ENCODE measurements at regions not wholly inside any gene's neighbourhood (a gene's known extent, or its start where the extent isn't known, plus 50 kb on each side); places are given as distances from the start of the nearest gene placed in this dataset.
"Not testable (repeated sequence)": the region's sequence is repeated elsewhere in the genome, so short reads cannot be mapped to it uniquely, and the experiment has no call there.

DNA sequence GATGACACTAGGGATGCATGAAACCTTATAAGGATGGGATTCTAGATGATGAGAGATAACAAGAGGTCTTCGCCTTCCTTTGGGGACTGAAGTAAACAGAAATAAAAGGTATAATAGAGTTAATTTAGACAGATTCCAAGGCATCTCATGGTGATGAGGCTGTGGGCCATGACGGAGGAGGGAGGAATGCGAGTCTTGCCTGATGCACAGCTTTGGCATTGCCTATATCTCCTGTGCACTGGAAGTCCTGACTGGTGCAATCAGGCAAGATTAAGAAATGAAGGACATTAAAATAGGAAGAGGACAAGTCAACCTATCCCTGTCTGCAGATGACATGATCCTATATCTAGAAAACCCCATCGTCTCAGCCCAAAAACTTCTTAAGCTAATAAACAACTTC, 526.4 kb upstream of the LMO3 start:
- TF ChIP-seq, protein P1, sequence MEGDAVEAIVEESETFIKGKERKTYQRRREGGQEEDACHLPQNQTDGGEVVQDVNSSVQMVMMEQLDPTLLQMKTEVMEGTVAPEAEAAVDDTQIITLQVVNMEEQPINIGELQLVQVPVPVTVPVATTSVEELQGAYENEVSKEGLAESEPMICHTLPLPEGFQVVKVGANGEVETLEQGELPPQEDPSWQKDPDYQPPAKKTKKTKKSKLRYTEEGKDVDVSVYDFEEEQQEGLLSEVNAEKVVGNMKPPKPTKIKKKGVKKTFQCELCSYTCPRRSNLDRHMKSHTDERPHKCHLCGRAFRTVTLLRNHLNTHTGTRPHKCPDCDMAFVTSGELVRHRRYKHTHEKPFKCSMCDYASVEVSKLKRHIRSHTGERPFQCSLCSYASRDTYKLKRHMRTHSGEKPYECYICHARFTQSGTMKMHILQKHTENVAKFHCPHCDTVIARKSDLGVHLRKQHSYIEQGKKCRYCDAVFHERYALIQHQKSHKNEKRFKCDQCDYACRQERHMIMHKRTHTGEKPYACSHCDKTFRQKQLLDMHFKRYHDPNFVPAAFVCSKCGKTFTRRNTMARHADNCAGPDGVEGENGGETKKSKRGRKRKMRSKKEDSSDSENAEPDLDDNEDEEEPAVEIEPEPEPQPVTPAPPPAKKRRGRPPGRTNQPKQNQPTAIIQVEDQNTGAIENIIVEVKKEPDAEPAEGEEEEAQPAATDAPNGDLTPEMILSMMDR (IDR thresholded peaks at IDR 0.05; ENCODE audit: insufficient read depth, low read length, poor library complexity, severe bottlenecking): no peak
- no peak for DNase-seq (ENCODE audit: low read depth)
- Histone ChIP-seq H3K4me3 (ENCODE audit: low read depth, low read length) (no peak overlapping the region), H3K36me3 (ENCODE audit: control insufficient read depth, insufficient read depth, low read length) (no peaks in the 10 kb centered on the region), H3K27me3 (ENCODE audit: control insufficient read depth, insufficient read depth, low read length) (no peaks in the 10 kb centered on the region)

DNA sequence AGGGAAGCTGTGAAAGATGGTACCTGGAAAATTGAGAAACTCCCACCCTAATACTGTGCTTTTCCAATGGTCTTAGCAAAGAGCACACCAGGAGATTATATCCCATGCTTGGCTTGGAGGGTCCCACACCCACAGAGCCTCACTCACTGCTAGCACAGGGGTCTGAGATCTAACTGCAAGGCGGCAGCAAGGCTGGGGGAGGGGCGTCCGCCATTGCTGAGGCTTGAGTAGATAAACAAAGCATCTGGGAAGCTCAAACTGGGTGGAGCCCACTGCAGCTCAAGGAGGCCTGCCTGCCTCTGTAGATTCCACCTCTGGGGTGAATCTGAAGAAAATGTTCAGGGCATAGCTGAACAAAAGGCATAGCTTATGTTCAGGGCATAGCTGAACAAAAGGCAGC, 510.6 kb upstream of the LMO3 start:
- H3K36me3 ChIP-seq (ENCODE audit: control insufficient read depth, insufficient read depth, low read length); H3K4me3 ChIP-seq (ENCODE audit: low read depth, low read length); H3K27me3 ChIP-seq (ENCODE audit: control insufficient read depth, insufficient read depth, low read length); DNase-seq (ENCODE audit: low read depth): not testable (repeated sequence)

DNA sequence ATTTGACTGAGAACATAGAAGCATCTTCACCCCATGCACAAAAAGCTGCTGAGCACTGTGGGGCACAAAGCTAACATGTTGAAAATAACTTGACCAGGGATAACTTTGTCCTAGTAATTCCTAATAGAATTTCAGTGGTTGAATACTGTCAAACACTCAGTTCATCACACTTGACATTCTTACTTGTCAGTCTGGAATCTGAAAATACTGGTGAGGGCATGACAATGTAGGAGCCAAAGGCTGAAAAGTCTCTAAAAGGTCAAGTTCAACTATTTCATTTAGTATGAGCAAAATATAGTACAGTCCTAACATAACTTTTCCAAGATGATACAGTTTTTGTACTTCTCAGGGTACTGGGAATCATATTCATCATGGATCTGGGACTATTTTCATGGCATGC, 504.4 kb upstream of the LMO3 start:
- H3K4me3 ChIP-seq (ENCODE audit: low read depth, low read length): no peak overlapping the region
- no peaks in the 10 kb centered on the region for H3K36me3 ChIP-seq (ENCODE audit: control insufficient read depth, insufficient read depth, low read length)
- no peak for DNase-seq (ENCODE audit: low read depth)
- H3K27me3 ChIP-seq (ENCODE audit: control insufficient read depth, insufficient read depth, low read length): no peaks in the 10 kb centered on the region
- TF ChIP-seq, protein P1 (IDR thresholded peaks at IDR 0.05; ENCODE audit: insufficient read depth, low read length, poor library complexity, severe bottlenecking): no peak

DNA sequence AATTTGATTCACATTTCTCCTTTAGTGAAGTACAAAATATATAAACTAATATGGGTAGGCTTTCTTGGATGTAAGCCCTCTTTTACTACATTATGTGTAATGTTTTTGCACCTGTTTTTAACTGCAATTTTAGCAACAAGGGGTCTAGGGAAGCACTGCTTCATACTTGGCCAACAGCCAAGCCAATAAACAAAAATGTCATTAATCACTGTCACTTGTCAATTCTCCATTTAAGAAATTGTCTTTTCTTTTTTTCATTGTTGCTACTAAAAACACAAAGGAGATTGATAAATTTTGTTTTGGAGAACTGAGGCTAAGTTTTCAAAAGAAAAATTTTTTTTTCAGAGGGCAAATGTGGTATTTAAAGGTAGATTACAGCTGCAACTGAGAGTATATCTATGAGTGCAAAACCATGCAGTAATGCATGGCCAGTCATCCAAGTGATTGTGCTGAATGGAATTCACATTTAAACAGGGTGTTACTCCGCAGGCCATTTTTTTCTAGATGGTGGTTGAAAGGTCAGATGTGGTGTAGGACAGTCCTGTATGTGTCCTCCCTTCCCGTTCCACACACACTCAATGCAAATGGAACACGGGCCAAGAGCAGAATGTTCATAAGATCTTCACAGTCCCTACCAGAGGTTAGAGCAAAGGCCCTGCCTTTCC, 503.0 kb upstream of the LMO3 start:
- TF ChIP-seq, protein P1 (IDR thresholded peaks at IDR 0.05; ENCODE audit: insufficient read depth, low read length, poor library complexity, severe bottlenecking): no peak
- DNase-seq (ENCODE audit: low read depth): peak; percentile 19
- Histone ChIP-seq H3K4me3 (ENCODE audit: low read depth, low read length) (no peak overlapping the region), H3K27me3 (ENCODE audit: control insufficient read depth, insufficient read depth, low read length) (no peaks in the 10 kb centered on the region), H3K36me3 (ENCODE audit: control insufficient read depth, insufficient read depth, low read length) (no peaks in the 10 kb centered on the region)

DNA sequence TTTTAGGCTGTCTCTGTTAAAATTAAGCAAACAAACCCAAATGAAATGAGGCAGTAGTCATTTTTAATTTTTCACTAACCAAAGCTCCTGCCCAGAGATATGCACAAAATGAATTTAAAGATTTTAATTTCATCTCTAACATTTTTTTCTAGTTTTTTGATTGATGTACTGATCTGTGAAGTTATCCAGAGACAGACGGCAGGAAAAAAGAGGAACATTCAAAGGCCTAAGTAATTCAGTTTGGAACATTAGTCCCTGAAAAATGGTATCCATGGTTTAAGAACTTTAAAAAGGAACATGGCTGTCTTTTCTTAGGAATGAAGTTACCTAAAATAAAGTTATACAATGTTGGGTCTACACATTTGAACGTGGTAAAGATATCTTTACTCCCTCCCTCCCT, 498.8 kb upstream of the LMO3 start:
- Histone ChIP-seq H3K4me3 (ENCODE audit: low read depth, low read length) (no peak overlapping the region), H3K36me3 (ENCODE audit: control insufficient read depth, insufficient read depth, low read length) (no peaks in the 10 kb centered on the region), H3K27me3 (ENCODE audit: control insufficient read depth, insufficient read depth, low read length) (no peaks in the 10 kb centered on the region)
- TF ChIP-seq, protein P1 (IDR thresholded peaks at IDR 0.05; ENCODE audit: insufficient read depth, low read length, poor library complexity, severe bottlenecking): no peak
- DNase-seq (ENCODE audit: low read depth): no peak

DNA sequence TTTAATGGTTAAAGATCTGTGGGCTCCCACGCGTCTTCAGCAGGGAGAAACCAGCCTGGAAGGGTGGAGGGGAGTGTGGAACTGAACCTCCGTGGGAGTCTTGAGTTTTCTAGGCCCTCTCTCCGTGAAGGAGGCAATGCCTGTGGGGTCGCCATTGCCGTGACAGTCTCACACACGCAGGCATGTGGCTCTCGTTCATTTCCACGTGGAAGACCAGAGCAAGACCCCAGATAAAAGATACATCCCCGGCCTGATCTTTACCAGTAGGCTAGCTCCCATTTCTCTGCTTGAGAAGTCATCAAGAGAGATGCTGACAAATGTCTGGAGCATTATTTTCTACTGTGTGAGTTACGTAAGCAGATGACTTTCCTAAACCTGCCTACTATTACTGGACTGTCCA, 491.7 kb upstream of the LMO3 start:
- H3K4me3 ChIP-seq (ENCODE audit: low read depth, low read length): no peak overlapping the region
- no peaks in the 10 kb centered on the region for H3K36me3 ChIP-seq (ENCODE audit: control insufficient read depth, insufficient read depth, low read length)
- no peak for DNase-seq (ENCODE audit: low read depth)
- TF ChIP-seq, protein P1 (IDR thresholded peaks at IDR 0.05; ENCODE audit: insufficient read depth, low read length, poor library complexity, severe bottlenecking): no peak
- no peaks in the 10 kb centered on the region for H3K27me3 ChIP-seq (ENCODE audit: control insufficient read depth, insufficient read depth, low read length)
